LNCaP clone FGC (cell line): ENCODE measurements at regions not wholly inside any gene's neighbourhood (a gene's known extent, or its start where the extent isn't known, plus 50 kb on each side); places are given as distances from the start of the nearest gene placed in this dataset.

Experiments used
- DNase-seq: peaks from one replicate; pipeline ENCODE4 v3.0.0-alpha.2; 2011; ENCODE audit warnings: low read depth
- H3K4me3 ChIP-seq: 2 replicates; pipeline ENCODE4 v1.5.1; 2011; ENCODE audit warnings: mild to moderate bottlenecking, low read depth, low read length, control low read depth
- CTCF ChIP-seq: IDR thresholded peaks from 2 replicates; pipeline ENCODE4 v1.5.1; 2012; ENCODE audit warnings: mild to moderate bottlenecking; ENCODE audit not compliant: control insufficient read depth, insufficient read depth; ENCODE audit errors: extremely low read depth

DNA sequence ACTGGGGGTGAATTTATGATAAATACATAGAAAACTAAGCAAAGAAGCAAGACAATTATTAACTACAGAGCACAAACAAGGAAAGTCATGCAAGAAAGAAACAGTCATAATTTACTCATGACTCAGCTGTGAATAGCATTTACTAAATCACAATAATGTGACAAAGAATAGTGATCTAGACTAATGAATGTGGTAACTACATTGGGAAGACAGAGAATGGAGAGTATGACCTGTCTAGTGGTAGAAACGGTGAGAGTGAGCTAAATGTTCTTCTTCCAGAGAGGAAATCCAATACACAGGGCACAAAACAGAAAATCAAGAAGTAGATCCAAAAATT lies 153.5 kb upstream of the DST start:
- H3K4me3 ChIP-seq: no peak overlapping the region
- no peak for DNase-seq
- TF ChIP-seq CTCF: no peak

DNA sequence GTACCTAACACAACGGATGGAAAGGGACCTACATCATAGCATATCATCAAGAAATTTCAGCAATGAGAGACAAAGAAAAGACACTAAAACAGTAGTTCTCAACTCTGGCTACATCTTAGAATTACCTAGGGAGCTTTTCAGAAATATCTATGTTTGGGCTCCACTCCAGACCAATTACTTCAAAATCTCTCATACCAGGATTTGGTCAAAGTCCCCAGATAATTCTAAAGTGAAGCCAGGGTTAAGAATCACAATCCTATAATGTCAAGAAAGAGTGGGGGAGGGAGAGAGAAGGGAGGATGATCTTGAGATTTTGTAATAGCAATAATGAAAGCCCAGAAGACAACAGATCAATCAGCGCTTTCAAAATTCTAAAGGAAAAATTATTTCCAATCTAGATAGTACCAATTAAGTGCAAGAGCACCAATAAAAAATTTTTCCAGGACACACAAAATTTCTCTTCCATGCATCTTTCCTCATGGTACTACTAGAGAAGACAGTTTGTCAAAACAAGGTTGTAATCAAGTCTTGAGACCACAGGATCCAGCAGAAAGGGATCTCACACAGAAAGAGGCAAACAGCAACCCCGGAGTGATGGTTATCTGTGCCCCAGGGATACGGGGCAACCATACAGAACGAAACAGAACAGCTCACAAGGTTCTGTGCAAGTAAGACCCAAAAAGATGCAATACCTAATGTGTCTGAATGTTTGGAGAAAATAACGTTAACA lies 152.9 kb upstream of the DST start:
- DNase-seq: no peak
- no peak overlapping the region for H3K4me3 ChIP-seq
- TF ChIP-seq CTCF: no peak

GRCh38 chr6:56794421-56794820 lies 151.7 kb upstream of the DST start:
- TF ChIP-seq CTCF: no peak
- DNase-seq: no peak
- H3K4me3 ChIP-seq: no peak overlapping the region

- no peak overlapping the region for H3K4me3 ChIP-seq
- no peak for TF ChIP-seq CTCF
- DNase-seq: no peak
These were observed 151.2 kb upstream of the DST start for GRCh38 chr6:56793938-56794337.

DNA sequence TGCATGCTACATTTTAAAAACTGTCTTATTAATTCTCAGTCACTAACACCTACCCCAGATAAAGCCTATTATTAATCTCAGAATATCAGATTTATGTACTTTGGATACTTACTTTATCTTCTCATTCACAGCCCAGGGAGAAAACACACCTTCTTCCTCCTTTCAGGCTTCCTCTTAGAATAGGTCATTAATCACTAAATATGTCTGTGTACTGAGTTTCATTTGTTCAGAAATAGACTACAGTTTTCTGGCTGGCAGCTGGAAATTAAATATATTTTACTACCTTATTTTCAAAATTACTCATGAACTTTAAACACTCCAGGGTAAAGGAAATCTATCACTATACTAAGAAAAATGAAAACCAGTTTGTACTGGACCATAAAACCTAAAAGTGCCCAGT lies 147.7 kb upstream of the DST start:
- no peak overlapping the region for H3K4me3 ChIP-seq
- DNase-seq: no peak
- no peak for TF ChIP-seq CTCF

DNA sequence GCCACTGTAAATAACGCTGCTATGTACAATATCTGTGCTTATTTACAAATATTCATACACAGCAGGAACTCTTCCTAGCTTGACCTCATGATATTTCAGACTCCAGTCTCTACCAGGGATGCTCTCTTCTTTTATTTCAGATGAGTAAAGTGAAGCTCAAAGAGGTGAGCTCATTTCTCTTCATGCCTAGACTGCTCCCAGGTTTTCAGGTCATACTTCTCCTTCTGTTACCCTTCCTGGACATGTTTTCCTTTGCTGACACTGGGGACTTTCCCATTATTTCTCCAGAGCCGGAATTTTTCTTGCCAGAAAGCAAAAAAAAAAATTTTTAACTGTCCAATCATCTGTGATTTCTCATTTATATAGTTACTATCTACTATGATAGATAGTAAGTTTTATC lies 147.2 kb upstream of the DST start:
- TF ChIP-seq CTCF: no peak
- DNase-seq: no peak
- no peak overlapping the region for H3K4me3 ChIP-seq

DNA sequence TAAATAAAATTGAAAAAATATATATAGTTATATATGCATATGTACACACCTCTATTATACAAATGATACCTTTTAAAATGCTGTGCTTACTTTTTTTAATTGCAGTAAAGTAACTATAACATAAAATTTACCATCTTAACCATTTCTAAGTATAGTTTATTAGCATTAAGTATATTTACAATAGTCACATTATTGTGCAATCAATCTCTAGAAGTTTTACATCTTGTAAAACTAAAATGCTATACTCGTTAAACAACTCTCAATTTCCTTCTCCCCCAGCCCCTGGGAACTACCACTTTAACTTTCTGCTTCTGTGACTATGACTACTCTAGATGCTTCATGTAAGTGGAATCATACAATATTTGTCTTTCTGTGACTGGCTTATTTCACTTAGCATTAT lies 146.7 kb upstream of the DST start:
- peak; percentile 8 for DNase-seq
- H3K4me3 ChIP-seq: no peak overlapping the region
- TF ChIP-seq CTCF: no peak
